Stimulated activated CD4-positive, alpha-beta T cell treated with anti-CD3 and anti-CD28 coated beads, Interleukin-2, amount 100 ng/mL, for 48 hours (primary cell): ENCODE measurements at regions not wholly inside any gene's neighbourhood (a gene's known extent, or its start where the extent isn't known, plus 50 kb on each side); places are given as distances from the start of the nearest gene placed in this dataset.
"Not testable (repeated sequence)": the region's sequence is repeated elsewhere in the genome, so short reads cannot be mapped to it uniquely, and the experiment has no call there.

Source experiments
- DNase-seq, 2 donors: peaks; one replicate each; pipeline ENCODE4 v3.0.0-alpha.2; 2020

- DNase-seq, result no peak
These were observed 212.4 kb upstream of the HNRNPA3 start for GRCh38 chr2:177000061-177000714.

- no peak for DNase-seq
These were observed 211.9 kb upstream of the HNRNPA3 start for GRCh38 chr2:177000715-177001072.

DNA sequence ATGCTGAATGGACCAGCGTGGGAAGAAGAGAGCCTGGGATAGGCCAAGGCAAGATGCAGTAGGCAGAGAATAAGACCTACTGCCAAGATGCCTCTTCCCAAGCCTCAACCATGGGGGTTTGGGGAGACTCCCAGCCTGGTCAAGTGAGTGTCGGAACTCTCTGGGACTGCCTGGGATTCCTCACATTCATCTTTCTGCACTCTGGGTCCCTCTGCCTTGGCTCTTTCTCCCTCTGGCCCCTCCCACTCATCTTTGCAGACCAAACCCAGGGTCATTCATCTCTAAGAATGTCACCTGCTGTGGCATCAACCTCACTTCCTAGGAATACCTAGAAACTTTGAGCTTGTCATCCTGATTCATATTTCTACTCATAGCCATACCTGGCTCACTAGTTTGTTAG lies 211.3 kb upstream of the HNRNPA3 start:
- no peak for DNase-seq

- no peak for DNase-seq
These were observed 209.6 kb upstream of the HNRNPA3 start for GRCh38 chr2:177002983-177003382.

DNA sequence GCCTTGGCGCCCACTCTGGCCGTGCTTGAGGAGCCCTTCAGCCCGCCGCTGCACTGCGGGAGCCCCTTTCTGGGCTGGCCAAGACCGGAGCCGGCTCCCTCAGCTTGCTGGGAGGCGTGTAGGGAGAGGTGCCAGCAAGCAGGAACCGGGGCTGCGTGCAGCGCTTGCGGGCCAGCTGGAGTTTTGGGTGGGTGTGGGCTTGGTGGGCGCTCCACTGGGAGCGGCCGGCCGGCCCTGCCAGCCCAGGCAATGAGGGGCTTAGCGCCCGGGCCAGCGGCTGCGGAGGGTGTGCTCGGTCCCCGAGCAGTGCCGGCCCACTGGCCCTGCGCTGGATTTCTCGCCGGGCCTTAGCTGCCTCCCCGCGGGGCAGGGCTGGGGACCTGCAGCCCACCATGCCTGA lies 204.9 kb upstream of the HNRNPA3 start:
- not testable (repeated sequence) for DNase-seq

GRCh38 chr2:177008662-177009061 lies 203.9 kb upstream of the HNRNPA3 start:
- DNase-seq, result not testable (repeated sequence)

GRCh38 chr2:177010146-177010545 lies 202.4 kb upstream of the HNRNPA3 start:
- no peak for DNase-seq

- no peak for DNase-seq
These were observed 201.7 kb upstream of the HNRNPA3 start for GRCh38 chr2:177010861-177011260.

DNA sequence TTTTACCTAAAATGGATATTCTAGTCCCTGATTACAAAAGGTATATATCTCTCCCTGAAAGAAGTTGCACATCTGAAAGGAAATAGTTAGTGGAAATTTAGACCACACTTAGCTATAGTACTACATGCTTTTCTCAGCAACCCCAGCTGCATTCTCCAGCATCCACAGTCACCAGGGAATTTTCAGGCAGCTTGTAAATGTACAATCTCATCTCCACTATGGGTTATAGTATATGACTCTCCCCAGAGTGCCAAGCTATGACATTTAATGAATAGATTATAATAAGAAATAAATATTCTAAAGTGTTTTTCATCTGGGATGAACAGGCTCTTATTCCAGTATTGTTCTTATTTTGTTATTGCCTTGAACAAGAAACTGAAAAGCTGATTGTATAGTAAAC lies 197.6 kb upstream of the HNRNPA3 start:
- no peak for DNase-seq

DNA sequence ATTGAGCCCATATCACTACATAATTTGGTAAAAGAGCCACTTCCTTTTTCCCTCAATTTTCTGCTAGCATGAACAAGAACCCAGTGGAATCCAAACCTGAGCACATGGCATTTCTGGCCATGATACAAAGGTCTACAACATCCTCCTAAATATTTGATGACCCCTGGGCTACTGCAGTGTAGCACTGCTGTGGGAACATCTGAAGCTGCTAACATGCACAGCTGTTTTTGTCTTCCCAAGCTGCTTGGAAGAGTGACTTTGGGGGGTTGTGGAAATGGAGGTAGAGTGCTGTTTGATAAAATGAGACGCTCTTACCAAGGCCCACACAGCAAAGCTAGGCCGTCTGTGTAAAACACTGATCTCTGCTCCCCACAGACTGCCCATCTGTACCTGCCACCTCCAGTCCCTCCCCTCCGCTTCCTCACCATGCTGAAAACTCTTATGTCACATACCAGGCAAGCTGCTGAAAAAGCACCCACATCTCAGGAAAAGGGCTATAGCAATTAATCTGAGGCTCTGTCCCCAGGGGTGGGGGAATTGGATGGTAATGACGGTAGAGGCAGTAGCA lies 197.2 kb upstream of the HNRNPA3 start:
- DNase-seq, result no peak

DNA sequence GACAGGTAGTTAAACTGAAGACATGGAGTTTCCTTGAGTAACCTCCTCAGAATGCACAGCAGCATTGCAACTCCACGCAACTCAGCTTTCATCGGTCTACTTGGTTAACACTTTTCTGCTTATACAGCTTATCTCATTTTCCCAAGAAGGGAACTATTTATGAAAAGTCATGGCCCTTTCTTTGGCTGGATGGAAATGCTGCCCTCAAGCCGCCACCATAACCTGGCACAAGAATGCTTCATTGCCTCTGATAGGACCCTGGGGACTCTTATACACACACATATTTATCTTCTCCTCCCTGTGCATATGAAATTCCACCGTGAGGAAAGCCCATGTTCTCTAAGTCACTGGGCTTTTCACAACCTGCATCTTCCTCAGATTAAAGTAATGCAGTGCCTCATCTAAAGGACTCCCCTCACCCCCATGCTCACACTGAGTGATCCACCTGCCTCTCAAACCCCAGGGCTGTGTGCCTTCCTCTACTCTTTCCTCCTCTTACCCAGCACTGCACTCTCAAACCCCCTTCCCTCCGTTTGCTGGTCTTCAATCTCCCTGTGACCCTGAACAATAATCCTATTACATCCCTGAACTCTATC lies 192.0 kb upstream of the HNRNPA3 start:
- DNase-seq, result no peak

- no peak for DNase-seq
These were observed 190.8 kb upstream of the HNRNPA3 start for GRCh38 chr2:177021706-177022343.

- no peak for DNase-seq
These were observed 187.8 kb upstream of the HNRNPA3 start for GRCh38 chr2:177024765-177025164.

DNA sequence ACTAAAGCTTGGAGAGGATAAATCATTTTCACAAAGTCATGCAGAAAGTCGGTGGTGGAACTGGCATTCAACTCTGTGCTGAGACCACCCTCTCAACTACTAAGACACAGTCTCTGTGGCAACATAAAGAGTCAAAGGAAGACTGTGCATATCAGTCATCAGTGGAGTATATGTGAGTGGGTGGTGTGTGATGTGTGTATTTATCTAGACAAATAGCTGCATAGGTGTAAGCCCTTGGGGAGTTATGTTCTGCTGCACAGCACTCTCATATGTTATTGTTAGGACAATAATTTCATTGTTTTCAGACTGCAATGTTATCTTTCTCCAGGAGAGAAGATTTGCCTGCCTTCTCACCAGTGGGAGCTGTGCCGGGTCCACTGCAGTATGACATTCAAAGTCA lies 186.3 kb upstream of the HNRNPA3 start:
- no peak for DNase-seq

- DNase-seq, result no peak
These were observed 185.6 kb upstream of the HNRNPA3 start for GRCh38 chr2:177026956-177027355.

GRCh38 chr2:177028296-177028695 lies 184.3 kb upstream of the HNRNPA3 start:
- no peak for DNase-seq

DNA sequence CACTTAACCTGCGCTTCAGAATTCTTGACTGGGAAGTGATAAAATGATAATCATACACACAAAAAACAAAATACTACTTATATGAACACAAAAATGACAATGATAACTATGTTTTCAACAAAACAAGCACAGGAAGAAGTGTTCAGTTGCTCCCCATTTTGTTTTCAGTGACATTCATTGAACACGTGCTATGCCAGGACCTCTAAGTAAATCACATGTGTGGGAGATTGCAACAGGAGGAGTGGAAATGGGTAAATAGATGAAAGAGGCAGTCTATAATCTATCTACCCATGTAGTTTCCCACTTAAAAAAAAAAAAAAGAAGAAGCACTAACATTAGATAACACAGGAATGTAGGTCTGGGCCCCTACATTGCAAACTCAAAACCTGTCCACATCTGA lies 183.5 kb upstream of the HNRNPA3 start:
- DNase-seq, result no peak

- no peak for DNase-seq
These were observed 183.1 kb upstream of the HNRNPA3 start for GRCh38 chr2:177029501-177029900.

DNA sequence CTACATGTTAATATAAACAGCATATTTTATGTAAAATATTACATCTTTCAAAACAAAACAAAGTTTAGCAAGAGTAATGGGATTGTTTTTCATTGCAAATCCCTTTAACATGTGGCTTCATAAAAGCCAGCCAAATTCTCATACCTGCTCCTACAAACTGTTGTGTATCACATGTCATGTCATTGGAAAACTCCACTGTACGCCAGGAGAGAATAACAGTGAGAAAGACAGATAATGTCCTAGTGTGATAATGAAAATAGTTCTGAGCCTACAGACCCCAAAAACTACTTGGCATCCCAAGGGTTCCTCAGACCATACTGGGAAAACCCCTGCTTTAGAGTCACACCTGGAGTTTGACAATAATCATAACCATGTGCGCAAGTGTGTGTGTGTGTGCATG lies 182.7 kb upstream of the HNRNPA3 start:
- DNase-seq, result no peak

- no peak for DNase-seq
These were observed 182.0 kb upstream of the HNRNPA3 start for GRCh38 chr2:177030451-177031105.

DNA sequence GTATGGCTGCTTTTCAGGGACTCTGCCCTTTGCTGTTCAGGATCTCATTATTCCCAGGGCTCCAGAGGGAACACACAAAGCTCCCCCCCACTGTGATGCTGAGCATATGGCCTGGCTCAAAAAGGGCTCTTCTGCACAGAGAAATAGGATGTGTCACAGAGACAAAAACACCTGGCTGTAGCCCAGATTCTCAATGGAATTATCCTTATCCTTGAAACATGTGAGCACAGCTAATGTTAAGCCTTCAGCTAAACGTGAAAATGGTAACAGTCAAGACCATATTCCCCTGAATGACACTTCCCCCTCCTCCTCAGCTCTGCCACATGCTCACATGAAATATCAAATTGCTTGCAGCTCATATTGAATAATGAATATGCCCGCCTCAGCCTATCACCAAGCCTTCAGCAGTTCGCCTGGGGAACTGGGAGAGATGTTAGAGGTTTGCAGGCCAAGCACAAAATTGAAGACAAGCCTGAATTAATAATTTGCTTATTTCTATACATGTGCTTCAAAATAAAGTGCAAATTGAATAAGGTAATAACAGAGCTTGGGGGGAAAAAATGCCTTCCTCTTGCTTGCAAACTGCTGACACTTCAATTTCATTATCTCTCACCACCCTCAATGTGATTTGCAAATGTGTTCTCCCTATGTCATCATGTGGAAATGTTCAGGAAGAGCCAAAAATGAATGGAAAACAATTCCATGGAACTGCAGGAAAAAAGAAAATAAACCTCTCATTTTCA lies 181.0 kb upstream of the HNRNPA3 start:
- DNase-seq, result no peak

DNA sequence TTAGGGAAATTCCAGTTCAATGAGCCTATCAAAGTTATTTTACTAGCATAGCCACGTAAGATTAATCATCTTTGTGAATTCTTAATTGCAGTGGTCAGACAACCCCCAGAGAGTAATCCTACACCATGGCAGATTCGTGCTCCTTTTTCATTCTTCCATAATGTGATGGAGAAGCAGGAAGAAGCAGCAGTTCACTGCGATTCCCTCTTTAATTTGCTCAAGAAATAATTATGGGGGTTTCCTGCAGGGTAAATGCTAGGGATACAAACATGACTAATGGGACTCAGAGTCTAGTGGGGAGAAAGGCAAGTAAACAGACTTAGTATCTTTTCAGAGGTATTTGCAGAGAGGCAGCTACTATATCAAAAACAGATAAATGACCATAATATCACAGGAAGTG lies 175.8 kb upstream of the HNRNPA3 start:
- no peak for DNase-seq

GRCh38 chr2:177037569-177037968 lies 175.0 kb upstream of the HNRNPA3 start:
- DNase-seq, result no peak
